GM21390 (cell line): ENCODE measurements at regions not wholly inside any gene's neighbourhood (a gene's known extent, or its start where the extent isn't known, plus 50 kb on each side); places are given as distances from the start of the nearest gene placed in this dataset.

Source experiments
- ATAC-seq: cut with Tn5 transposase; IDR thresholded peaks from one replicate; pipeline ENCODE4 v1.9.1; 2021; ENCODE audit not compliant: unreplicated experiment

DNA sequence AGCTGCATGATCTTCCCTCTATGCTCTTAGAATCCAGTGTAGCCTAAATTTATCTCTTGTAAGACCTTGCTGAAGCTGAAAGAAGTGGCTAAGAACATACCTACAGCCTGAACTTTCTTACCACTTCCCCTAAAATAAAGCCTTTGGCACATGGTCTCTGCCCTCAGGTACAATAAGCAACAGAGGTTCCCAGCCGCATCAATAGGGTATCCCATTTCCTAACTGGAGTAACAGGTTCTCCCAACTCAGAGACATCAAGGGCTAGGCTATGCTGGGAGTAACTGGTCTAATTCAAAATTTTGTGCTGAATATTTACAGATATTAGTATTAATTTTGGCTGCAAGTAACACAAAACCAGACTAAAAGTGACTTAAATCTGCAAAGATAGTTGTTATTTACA, 335.8 kb upstream of the TRPC7 start:
- ATAC-seq = no peak

GRCh38 chr5:136699651-136700050, 334.3 kb upstream of the TRPC7 start:
- no peak for ATAC-seq

GRCh38 chr5:136698970-136699369, 333.6 kb upstream of the TRPC7 start:
- ATAC-seq = no peak

DNA sequence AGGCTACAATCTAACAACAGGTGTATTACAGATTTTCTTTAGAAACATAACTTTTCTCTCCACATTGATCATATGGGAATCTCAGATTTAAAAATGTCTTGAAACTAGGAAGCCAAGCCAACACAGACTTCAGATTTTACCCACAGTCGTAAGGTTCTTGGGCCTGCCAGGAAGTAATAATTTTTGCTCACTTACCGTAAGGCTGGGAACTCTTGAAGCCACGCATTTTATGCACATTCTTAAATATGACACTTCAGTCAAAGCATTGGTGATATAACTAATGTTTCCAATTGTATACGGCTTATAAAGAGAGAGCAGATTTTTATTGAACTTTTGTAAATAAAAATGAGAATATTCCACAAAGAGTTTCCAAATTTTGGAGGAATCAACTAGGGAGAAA, 328.9 kb upstream of the TRPC7 start:
- ATAC-seq = no peak

- ATAC-seq = no peak
Measured at GRCh38 chr5:136689552-136689951, 324.2 kb upstream of the TRPC7 start.

DNA sequence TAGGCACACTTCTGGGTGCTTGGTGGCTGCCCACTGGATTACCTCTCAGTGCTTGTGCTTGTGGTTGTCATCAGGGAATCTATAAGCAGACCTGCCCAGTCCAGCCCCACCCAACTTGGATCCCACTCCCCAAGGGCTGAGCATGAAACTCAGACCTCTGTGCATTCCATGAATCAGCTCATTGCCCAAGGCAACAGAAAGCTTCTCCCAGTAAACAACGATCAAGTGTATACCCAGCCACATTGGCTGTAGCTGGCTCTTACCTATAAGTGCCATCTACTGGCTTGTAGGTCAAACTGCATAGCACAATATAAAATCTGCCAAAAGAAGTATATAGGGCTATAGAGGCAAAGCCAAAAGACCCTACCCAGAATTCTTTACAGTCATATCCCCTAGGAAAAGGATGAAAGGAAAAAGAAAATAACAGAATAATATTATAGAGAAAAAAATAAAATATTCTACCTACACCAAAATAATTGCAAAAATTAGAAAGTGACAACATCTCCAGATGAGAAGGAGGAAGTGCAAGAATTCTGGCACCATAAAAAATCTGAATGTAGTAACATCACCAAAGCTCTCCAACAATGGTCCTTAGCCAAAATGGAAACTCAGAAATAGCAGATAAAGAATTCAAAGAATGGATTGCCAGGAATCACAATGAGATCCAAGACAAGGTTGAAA, 321.0 kb upstream of the TRPC7 start:
- no peak for ATAC-seq

DNA sequence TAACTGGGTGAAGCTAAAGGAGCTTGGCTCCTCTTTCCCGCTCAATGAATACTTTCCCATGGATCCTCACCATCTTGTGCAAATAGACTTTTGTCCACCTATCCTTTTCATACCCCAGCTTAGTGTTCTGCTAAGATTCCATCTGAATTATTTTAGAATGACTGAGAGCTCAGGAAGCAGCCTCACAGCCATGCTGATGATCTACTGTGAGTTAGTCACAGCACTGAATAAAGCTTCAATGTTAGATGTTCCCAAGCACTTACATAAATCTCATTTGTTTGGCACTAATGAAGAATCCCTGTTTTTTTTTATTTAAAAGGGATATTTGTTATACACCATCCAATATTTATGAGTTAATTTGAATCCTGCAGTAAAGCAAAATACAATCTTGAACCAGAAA, 317.6 kb upstream of the TRPC7 start:
- no peak for ATAC-seq

GRCh38 chr5:136679233-136679632, 313.9 kb upstream of the TRPC7 start:
- no peak for ATAC-seq

DNA sequence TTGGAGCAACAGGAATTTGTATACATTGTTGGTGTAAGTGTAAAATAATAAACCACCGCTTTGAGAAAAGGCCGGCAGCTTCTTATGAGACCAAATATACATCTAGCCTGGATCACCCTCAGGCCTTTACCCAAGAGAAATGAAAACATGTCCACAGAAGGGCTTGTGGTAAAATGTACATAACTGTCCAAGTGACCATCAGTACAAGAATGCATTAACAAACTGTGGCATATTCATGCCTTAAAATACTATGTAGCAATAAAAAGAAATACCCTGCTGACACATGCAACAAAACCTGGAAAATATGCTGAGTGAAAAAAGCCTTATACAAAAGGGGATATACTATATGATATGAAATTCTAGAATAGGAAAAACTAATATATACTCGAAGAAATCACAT, 311.9 kb upstream of the TRPC7 start:
- ATAC-seq = no peak

- no peak for ATAC-seq
Measured at GRCh38 chr5:136676685-136677084, 311.3 kb upstream of the TRPC7 start.

- no peak for ATAC-seq
Measured at GRCh38 chr5:136675769-136676168, 310.4 kb upstream of the TRPC7 start.

GRCh38 chr5:136674178-136674577, 308.8 kb upstream of the TRPC7 start:
- no peak for ATAC-seq

DNA sequence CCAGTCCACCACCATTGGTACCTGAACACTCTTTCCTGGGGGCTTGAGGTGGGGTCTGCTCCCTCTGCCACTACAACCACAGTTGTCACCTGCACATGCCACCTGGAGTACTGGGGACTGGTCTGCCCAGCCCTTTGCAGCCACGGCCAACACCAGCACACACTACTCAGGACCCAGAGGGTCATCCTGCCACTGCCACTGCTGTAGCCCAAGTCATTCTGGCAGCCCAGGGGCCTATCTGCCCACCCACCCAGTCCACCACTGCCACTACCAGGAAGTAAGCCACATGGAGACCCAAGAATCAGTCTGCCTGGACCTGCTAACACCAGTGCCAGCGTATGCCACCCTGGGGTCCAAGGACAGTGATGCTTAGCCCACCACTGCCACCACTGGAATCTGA, 302.4 kb upstream of the TRPC7 start:
- ATAC-seq = no peak

DNA sequence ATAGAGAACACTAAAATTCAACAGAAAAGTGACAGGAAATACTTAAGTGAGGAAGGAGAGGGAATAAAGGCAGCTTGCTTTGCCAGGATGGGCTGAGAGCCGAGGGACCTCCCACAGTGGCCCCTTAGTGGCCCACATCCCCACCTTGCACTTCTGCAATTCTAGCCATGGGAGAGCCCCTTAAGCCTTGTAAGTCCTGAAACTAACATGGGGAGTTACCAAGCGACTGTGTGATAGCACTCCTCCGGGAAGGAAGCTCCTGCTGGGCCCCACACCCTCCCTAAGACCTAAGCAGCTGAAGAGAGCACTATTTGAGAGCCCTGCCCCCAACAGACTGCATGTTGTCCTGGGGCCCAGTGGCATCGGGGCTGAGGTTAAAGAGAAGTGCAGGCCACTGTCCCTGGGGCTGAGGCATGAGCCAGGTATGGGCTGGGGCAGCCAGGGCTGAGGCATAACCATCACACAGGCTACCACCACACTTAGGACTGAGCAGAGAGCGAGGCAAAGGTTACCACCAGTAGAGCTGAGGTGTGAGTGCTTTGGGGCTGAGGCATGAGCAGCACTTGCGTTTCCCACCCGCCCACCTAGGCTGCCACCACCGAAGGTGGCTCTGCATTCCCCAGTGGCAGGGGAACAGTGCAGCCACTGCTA, 301.8 kb upstream of the TRPC7 start:
- ATAC-seq = no peak

GRCh38 chr5:136665331-136665730, 300.0 kb upstream of the TRPC7 start:
- no peak for ATAC-seq

DNA sequence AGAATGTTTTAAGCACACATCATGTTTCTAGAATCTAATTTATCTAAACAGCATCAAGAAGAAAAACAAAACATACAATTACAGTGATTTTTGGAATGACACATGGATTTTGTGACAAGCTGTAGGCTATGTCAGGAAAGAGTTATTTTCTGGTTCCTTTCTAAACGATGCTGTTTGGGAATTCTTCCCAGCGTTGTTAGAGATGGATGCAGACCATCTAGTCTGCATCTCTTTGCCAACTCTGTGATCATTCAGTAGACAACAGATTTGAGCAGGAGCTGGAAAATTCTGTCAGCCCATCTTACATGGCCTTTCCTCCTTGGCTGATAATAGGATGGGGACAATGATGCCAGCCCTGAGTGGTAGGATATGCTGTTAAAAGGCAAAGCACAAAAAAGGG, 295.7 kb upstream of the TRPC7 start:
- ATAC-seq = no peak

GRCh38 chr5:136656811-136657210, 291.5 kb upstream of the TRPC7 start:
- no peak for ATAC-seq

DNA sequence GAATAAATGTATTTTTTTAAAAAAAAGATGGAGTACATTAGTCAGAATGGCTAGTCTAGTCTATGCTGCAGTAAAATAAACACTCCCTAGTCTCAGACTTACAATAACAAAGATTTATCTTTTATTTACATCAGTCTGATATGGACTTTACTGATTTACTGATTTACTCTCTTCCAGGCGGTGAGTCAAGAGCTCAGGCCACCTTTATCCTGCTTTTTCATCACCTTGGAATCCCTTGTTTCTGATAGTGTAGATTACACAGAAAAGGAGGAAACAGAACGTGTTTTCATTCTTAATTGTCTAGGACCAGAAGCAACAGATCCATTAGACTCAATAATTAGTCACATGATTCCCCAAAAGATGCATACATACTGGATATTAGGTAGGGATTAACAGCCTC, 290.1 kb upstream of the TRPC7 start:
- ATAC-seq = no peak

DNA sequence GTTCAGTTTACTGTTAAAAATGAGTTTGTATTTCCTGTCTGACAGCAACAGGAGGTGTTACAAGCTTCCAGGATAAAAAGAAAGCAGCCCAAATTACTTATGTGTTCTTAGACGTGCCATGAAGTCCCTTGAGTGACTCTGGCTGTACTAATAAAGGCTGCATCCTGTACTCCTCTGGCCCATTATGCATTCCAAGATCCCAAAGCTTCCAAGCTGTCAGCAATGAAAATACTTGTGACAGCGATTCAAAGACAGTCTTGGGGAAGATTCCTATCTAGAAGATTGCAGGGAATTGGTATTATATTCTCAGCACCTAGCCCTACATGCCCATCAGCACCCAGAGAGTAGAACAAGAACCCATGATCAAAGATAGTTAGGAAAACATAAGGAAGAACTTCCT, 281.6 kb upstream of the TRPC7 start:
- ATAC-seq = no peak

DNA sequence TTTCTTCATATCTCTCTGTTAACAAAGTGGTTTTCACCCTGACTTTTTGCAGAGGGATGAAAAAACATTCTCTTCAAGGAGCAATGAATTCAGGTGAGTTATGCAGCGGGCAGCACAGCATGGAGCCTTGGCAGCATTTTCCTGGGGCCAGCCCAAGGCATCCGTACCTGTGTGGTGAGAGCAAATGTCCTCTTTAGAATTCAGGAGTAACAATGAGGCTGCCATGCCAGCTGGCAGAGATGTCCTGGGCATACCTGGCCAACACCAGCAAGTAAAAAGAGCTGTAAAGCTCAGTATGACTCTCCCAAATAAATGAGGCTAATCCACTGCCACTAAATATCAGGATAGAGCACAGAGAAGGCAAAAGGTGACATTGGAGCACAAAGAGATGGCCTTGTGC, 277.6 kb upstream of the TRPC7 start:
- no peak for ATAC-seq

- no peak for ATAC-seq
Measured at GRCh38 chr5:136639616-136640015, 274.3 kb upstream of the TRPC7 start.

DNA sequence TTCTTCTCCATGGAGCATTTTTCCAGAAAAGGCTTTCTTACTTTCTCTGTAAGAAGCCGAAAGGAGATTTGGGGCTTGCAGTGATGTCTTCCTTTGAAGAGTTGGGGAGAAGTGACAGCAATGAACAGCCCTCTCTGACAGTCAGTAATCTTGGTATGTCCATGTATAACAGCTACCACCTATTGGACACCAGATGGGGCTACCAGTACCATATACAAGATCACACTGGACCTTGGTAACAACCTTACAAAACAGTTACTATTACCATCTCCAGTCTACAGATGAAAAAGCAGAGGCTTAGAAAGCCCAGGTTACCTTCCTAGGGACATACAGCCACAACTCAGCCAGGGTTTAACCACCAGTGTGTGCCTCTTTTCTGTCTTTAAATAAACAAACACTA, 272.7 kb upstream of the TRPC7 start:
- ATAC-seq = no peak

DNA sequence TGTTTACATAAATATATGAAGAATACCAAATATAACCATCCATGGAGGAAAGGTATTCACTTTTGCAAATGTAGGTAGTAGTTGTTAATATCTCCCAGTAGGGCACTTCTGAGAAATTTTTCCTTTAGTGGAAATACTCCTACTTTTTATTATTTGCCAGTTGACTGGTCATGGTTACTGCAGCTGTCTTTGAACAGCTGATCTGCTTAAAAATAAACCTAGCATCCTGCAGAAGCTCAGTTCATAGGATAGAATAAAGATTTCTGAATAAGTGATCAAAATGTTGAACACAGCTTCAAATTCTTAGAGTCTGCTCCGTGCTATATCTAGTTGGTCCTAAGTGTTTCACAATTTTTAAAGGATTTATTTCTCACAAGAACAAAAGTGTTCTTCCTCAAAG, 270.7 kb upstream of the TRPC7 start:
- no peak for ATAC-seq
